HG02885 (cell line): ENCODE measurements at regions not wholly inside any gene's neighbourhood (a gene's known extent, or its start where the extent isn't known, plus 50 kb on each side); places are given as distances from the start of the nearest gene placed in this dataset.
"Not testable (repeated sequence)": the region's sequence is repeated elsewhere in the genome, so short reads cannot be mapped to it uniquely, and the experiment has no call there.

ENCODE experiments used
- ATAC-seq: cut with Tn5 transposase; IDR thresholded peaks from one replicate; pipeline ENCODE4 v1.9.1; 2021; ENCODE audit warnings: mild to moderate bottlenecking; ENCODE audit not compliant: unreplicated experiment, poor library complexity

GRCh38 chr2:111512378-111512777 is 371.6 kb downstream of the ANAPC1 start:
- not testable (repeated sequence) for ATAC-seq

DNA sequence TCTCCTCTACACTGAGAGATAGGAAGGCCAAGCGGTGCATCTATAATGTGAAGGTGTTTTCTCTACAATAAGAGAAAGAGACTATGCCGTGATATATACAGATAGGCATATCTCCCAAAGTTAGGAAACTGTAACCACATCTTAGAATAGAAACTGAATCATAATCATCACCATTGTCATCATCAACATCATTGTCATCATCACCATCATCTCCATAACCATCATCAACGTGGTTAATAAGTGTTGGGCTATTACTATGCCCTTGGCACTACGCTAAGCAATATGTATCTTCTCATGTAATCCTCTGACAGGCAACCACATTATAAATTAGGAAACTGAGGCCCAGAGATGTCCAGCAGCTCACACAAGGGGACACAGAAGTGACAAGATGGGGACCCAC is 369.9 kb downstream of the ANAPC1 start:
- ATAC-seq = not testable (repeated sequence)

- ATAC-seq = not testable (repeated sequence)
These were observed 366.8 kb downstream of the ANAPC1 start for GRCh38 chr2:111517050-111517720.

DNA sequence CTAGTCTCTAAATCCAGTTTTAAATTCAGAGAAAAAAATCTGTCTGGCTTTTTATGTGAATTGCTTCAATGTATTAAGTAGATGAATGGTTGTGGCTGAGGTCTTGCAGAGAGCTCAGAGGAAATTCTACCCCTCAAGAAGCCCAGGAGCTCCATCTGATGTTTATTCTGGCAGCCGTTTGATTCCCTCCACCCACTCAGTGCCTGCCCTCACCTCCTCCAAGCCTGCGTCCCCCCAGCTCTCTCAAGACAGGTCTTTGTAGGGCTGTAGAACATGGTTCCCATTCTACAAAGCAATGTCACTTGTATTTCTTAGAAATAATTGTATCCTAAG is 366.3 kb downstream of the ANAPC1 start:
- ATAC-seq = not testable (repeated sequence)

DNA sequence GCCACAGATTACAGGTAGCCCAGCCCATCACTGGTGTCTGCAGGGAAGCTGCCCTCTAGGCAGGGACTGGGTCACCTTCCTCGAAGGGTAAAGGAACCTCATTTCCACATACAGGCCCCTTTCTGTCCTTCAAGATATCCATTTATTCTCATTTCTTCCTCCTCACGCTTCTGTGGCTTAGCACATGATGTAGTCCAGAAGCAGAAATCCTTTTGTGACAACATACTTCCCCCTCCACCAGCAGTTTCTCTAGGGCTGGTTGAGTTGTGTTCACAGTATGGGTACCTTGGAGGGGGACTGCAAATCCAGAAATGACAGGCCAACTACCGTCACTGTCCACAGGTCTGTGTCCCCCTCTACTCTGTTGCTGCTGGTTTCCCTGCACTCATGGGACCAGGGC is 364.9 kb downstream of the ANAPC1 start:
- ATAC-seq = no peak

DNA sequence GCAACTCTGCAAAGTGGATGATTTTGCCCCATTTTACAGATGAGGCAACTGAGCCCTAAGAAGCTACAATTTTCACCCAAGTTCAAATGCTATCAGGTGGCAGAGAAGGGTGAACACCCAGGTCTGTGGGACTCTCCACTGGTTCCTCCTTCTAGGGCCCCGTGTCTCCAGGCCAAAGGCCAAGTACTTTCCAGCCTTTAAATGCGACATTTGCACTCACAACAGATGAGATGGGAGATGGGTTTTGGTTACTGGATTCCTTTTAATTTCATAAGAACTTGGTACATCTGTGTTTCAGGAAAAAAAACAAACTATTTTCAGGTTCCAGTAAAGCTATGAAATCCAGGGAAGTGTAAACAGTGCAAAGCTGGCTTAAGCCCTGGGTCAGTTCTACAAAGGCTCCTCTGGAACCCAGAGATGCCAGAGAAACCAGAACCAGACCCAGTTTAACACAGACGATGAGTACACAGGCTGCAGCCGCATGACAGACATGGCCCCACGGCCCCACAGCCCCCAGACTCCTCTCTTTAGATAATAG is 361.7 kb downstream of the ANAPC1 start:
- no peak for ATAC-seq

DNA sequence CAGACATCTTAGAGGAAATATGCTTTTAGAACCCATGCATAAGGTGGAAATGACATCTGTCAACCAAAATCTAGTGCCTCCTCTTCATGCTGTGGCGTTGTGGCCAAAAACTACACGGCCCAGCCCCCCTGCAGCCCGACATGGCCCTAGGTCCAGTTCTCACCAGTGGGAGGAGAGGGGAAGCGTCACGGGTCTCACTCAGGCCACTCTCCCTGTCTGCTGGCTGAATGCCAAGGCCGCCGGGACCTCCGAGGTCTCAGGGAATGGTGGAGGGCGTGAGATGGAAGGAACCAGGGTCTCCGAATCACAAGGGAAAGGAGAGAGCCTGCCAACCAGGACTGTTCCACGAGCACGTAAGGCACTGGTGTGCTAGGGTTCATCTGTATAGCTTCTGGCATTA is 361.0 kb downstream of the ANAPC1 start:
- no peak for ATAC-seq

DNA sequence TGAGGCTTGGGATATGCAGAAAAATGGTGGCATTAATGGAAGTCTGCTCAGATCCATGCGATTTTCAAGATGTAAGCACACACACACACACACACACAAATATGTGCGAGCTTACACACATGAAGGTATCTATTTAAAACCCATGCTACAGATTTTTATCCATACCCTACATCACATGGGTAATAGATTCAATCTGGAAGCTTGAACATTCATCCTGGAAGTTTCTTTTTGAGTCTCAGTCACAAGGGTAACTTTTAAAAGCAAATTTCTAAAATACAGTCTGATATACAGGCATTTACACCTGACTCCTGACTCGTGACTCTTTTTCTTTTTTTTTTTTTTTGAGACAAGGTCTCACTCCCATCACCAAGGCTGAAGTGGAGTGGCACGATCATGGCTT is 359.0 kb downstream of the ANAPC1 start:
- ATAC-seq = not testable (repeated sequence)

DNA sequence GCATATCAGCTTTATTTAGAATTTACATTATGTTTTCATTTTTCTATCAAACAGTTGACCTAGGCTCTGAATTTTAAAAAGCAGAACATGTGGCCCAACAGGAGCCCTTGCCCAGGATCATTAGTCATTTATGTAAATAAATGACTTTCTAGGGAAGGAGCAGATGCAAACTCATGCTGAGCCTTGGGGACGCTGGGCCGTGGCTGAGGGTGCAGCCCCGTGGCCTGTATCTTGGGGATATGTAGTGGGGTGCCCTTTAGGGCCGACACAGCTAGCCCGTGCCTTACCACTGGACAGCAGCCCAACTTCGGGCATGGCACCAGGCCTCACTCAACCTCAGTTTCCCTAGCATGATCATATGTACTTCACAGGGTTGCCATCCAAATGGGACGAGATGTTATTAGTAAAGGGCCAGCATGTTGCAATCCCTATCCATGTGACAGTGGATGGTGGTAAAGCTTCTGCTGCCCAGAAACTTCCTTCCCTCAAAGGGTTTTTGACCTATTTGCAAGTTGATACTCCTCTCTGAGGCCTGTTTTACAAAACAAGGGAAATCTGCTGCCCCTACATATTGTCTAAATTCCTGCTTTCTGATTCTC is 357.9 kb downstream of the ANAPC1 start:
- ATAC-seq = not testable (repeated sequence)

- not testable (repeated sequence) for ATAC-seq
These were observed 356.1 kb downstream of the ANAPC1 start for GRCh38 chr2:111527707-111528400.

DNA sequence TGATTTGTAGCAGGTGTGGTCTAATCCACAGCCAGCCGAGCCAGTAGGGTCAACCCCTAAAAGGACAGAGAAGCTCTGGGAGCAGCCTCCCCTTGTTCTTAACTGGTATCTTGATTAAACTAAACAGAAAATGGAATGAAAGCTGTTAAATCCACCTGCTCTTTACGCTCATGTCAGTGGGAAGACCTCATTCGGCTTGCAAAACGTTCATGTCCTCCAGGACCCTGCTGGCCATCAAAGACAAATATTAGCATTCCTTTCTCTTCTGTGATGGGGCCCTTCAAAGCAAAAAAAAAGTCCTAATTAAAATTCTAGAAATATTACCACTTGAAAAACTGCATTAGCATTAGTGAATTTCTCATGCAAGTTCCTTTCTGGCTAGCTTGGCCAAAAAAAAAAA is 355.0 kb downstream of the ANAPC1 start:
- ATAC-seq = not testable (repeated sequence)

GRCh38 chr2:111530239-111530965 is 353.6 kb downstream of the ANAPC1 start:
- ATAC-seq = not testable (repeated sequence)

DNA sequence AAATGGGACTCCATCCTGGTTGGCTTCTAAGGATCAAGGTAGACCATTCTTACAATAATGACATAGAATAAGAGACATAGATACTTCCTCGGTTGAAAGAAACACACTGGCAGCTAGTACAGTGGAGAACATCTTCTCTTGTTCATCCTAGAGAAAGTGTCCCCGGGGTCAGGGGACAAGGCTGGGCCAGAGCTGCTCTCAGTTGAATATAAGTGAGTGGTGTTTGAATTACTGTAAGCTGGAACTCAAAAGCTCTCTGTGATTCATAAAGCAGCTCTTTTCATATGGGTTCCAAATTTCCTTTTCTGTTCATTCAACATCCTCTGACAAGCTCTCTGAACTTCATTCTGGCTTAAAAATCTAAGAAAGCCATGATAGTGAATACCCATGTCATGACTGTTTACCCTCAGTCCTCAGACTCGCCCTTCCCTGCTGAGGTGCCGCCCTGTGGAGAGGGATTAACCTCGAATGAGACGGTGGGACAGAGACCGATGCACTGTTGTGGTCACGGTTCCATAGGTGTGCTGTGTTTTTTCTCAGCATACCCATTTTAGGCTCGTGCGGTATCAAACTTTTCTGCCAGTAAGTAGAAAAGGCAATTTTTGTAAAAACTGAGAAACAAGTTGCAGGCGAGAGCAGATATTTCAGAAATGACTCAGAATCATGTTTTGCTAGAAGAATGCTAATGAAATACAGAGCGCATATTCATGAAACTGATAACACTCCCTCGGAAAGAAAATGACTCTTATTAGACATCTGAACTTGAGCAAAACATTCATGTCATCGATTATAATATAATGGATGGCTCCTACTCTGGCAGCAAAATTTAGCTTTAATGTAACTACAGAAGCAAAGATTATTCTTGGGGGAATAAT is 351.1 kb downstream of the ANAPC1 start:
- ATAC-seq = not testable (repeated sequence)

GRCh38 chr2:111533557-111534247 is 350.3 kb downstream of the ANAPC1 start:
- ATAC-seq = not testable (repeated sequence)

GRCh38 chr2:111534910-111535352 is 349.1 kb downstream of the ANAPC1 start:
- ATAC-seq = no peak

DNA sequence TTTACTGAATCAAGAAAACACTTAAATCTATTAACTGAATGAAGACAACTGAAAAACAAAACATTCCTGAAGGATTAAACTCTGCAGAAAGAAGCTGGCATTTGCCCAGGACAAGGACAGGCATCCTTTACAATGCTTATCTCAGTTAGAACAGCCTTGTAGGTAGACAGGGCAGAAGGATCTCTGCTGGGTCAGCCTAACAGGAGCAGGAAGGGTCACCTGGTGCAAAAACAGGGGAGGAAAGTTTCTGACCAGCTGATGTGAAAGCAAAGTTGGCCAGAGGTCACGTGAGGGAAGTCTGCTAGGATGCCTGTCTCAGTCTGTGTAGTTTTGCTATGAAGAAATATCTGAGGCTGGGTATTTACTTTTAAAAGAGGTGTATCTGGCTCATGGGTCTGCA is 348.6 kb downstream of the ANAPC1 start:
- no peak for ATAC-seq

DNA sequence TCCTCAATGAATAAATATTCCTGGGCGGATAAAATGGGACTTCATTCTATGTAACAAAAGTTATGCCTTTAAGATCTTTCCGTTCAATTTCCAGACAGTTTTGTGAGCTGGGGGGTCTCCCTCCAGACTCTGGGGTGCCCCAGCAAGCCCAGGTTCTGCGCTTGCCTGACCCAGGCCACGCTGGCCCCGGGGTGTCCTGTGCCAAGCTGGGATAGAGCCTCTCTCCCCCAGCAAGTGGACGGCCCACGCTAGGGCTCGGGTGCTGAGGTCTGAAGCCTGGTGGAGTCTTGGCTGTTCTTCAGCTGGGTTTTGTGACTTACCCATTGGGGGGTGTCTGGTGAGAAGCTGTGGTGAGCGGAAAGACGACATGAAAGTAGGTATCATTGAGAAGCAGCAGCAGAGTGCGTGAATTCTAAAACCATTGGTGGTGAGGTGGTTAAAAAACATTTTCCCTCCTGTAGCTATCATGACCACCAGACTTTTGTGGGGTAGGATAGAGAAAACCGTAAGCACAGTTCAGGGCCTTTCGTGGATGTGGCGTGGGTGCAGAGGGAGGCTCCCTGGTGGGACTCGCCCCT is 346.8 kb downstream of the ANAPC1 start:
- ATAC-seq = no peak

GRCh38 chr2:111539991-111540390 is 344.0 kb downstream of the ANAPC1 start:
- ATAC-seq = not testable (repeated sequence)
